SK-N-MC (cell line): ENCODE measurements at regions not wholly inside any gene's neighbourhood (a gene's known extent, or its start where the extent isn't known, plus 50 kb on each side); places are given as distances from the start of the nearest gene placed in this dataset.

Source experiments
- DNase-seq: peaks from one replicate; pipeline ENCODE4 v3.0.0-alpha.2; 2011; ENCODE audit warnings: low read depth, low spot score
- H3K27ac ChIP-seq: fragments of 200-600 bp; sonication (generic); 2 replicates; pipeline ENCODE4 v1.5.1; 2016; ENCODE audit warnings: mixed run types
- H3K36me3 ChIP-seq: fragments of 200-600 bp; sonication (generic); 2 replicates; pipeline ENCODE4 v1.6.1; 2017; ENCODE audit warnings: antibody characterized with exemption, low read length, mixed read lengths; ENCODE audit not compliant: insufficient read depth
- H3K4me3 ChIP-seq: fragments of 200-600 bp; sonication (generic); 2 replicates; pipeline ENCODE4 v1.5.1; 2016
- H3K9ac ChIP-seq: fragments of 200-600 bp; sonication (generic); 2 replicates; pipeline ENCODE4 v1.8.0; 2017; ENCODE audit warnings: mixed run types, mixed read lengths; ENCODE audit not compliant: insufficient read length
- H3K9me3 ChIP-seq: fragments of 200-600 bp; sonication (generic); 2 replicates; pipeline ENCODE4 v1.6.1; 2017; ENCODE audit warnings: low read depth, mild to moderate bottlenecking, antibody characterized with exemption, low read length, moderate library complexity, mixed read lengths
- EZH2 ChIP-seq: fragments of 200-600 bp; sonication (generic); IDR thresholded peaks from one replicate; pipeline ENCODE4 v1.6.1; 2017; ENCODE audit warnings: antibody characterized with exemption
- FOXP2 ChIP-seq: optimal IDR thresholded peaks from 2 replicates; pipeline ENCODE3; 2011; ENCODE audit warnings: mild to moderate bottlenecking, moderate library complexity; ENCODE audit not compliant: insufficient read depth; ENCODE audit errors: extremely low read length, control extremely low read depth
- POLR2AphosphoS5 ChIP-seq: IDR thresholded peaks from 2 replicates; pipeline ENCODE4 v1.6.1; 2012; ENCODE audit warnings: mild to moderate bottlenecking, low read depth, low read length, borderline replicate concordance

DNA sequence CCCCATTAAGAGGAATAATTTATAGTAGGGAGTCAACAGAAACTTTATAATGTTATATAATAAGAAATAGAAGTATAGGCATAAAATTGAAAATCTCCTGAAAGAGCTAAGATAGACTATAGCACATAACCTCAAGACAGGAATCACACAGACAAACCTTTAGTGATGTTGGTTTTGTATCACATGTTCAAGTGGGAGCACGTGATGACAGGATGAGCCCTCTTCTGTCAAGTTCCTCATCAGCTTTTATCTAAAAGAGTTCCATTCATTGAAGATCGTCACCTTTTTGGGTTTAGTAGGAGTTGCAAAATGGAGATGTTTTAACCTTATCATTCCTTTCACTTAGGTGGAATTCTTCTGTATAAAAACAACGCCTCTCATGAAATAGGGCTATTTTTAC, 127.0 kb downstream of the MCHR2 start:
- Histone ChIP-seq H3K4me3 (no peak overlapping the region), H3K9ac (no peak overlapping the region), H3K36me3 (no peaks in the 10 kb centered on the region), H3K27ac (no peak overlapping the region), H3K9me3 (no peaks in the 10 kb centered on the region)
- TF ChIP-seq EZH2, result no peak
- no peak for TF ChIP-seq POLR2AphosphoS5
- no peak for TF ChIP-seq FOXP2
- DNase-seq, result no peak

GRCh38 chr6:99868074-99868702, 125.8 kb downstream of the MCHR2 start:
- H3K9ac ChIP-seq, result no peak overlapping the region
- H3K9me3 ChIP-seq, result no peaks in the 10 kb centered on the region
- no peaks in the 10 kb centered on the region for H3K36me3 ChIP-seq
- no peak overlapping the region for H3K27ac ChIP-seq
- H3K4me3 ChIP-seq, result peak overlapping the region; percentile 66
- no peak for TF ChIP-seq EZH2
- TF ChIP-seq FOXP2, result no peak
- TF ChIP-seq POLR2AphosphoS5, result no peak
- peak; percentile 45 for DNase-seq
